Mesenteric fat pad (tissue), 1 donor: ENCODE measurements at regions not wholly inside any gene's neighbourhood (a gene's known extent, or its start where the extent isn't known, plus 50 kb on each side); places are given as distances from the start of the nearest gene placed in this dataset.
"Not testable (repeated sequence)": the region's sequence is repeated elsewhere in the genome, so short reads cannot be mapped to it uniquely, and the experiment has no call there.

ENCODE experiments used
- DNase-seq: peaks from one replicate; pipeline ENCODE4 v3.0.0-alpha.2; 2020; ENCODE audit warnings: low spot score
- donor health status: DM: yes; HTN: yes; CAD: no.

- peak; percentile 26 for DNase-seq
Observed at GRCh38 chr15:20017581-20017980, 524.0 kb downstream of the GOLGA6L6 start.

GRCh38 chr15:20016941-20017340 is 524.7 kb downstream of the GOLGA6L6 start:
- DNase-seq = peak; percentile 64

- peak; percentile 51 for DNase-seq
Observed at GRCh38 chr15:20012837-20013236, 528.8 kb downstream of the GOLGA6L6 start.

- DNase-seq = not testable (repeated sequence)
Observed at GRCh38 chr15:20010759-20011158, 530.8 kb downstream of the GOLGA6L6 start.

GRCh38 chr15:20009619-20010018 is 532.0 kb downstream of the GOLGA6L6 start:
- DNase-seq = not testable (repeated sequence)

- DNase-seq = not testable (repeated sequence)
Observed at GRCh38 chr15:20007338-20007737, 534.3 kb downstream of the GOLGA6L6 start.

GRCh38 chr15:20003471-20003870 is 538.1 kb downstream of the GOLGA6L6 start:
- DNase-seq = not testable (repeated sequence)

GRCh38 chr15:20002560-20002959 is 539.0 kb downstream of the GOLGA6L6 start:
- DNase-seq = not testable (repeated sequence)

- not testable (repeated sequence) for DNase-seq
Observed at GRCh38 chr15:19996574-19997194, 544.9 kb downstream of the GOLGA6L6 start.

GRCh38 chr15:19995296-19995695 is 546.3 kb downstream of the GOLGA6L6 start:
- DNase-seq = not testable (repeated sequence)

- DNase-seq = no peak
Observed at GRCh38 chr15:19992428-19992827, 549.2 kb downstream of the GOLGA6L6 start.

GRCh38 chr15:19988094-19988660 is 553.4 kb downstream of the GOLGA6L6 start:
- no peak for DNase-seq

GRCh38 chr15:19987389-19988048 is 554.1 kb downstream of the GOLGA6L6 start:
- no peak for DNase-seq

GRCh38 chr15:19984101-19984500 is 557.5 kb downstream of the GOLGA6L6 start:
- no peak for DNase-seq

GRCh38 chr15:19974998-19975397 is 566.6 kb downstream of the GOLGA6L6 start:
- DNase-seq = no peak

GRCh38 chr15:19973718-19974117 is 567.9 kb downstream of the GOLGA6L6 start:
- no peak for DNase-seq

- not testable (repeated sequence) for DNase-seq
Observed at GRCh38 chr15:19972582-19972981, 569.0 kb downstream of the GOLGA6L6 start.

GRCh38 chr15:19965574-19965973 is 576.0 kb downstream of the GOLGA6L6 start:
- DNase-seq = not testable (repeated sequence)

GRCh38 chr15:19964480-19964879 is 577.1 kb downstream of the GOLGA6L6 start:
- DNase-seq = not testable (repeated sequence)

- no peak for DNase-seq
Observed at GRCh38 chr15:19956124-19956796, 585.3 kb downstream of the GOLGA6L6 start.

GRCh38 chr15:19944261-19944888 is 597.2 kb downstream of the GOLGA6L6 start:
- no peak for DNase-seq
